ENCODE measurements at regions not wholly inside any gene's neighbourhood (a gene's known extent, or its start where the extent isn't known, plus 50 kb on each side); places are given as distances from the start of the nearest gene placed in this dataset.

DNA sequence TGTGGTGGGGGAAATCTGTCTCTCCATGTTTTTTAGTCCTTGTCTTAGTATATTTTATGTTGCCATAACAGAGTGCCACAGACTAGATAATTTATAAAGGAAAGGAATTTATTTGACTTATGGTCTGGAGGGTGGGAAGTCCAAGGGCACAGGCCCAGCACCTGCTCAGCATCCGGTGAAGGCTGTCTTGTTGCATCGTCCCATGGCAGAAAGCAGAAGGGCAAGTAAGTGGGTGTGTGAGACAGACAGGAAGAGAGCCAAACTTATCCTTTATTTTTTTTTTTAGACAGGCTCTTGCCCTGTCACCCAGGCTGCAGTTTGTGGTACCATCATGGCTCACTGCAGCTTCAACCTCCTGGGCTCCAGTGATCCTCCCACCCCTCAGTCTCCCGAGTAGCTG is 98.1 kb downstream of the HS1BP3 start:
- CTCF ChIA-PET (ENCODE audit: partially characterized antibody), result interaction anchor here (0.9 to 2.9 kb wide), 6 partner anchors 9 to 142 kb away, joined by 3 to 9 read pairs (median 4); no protein-coding TSS in a partner anchor
- WGBS, 2 experiments (ENCODE audit: extremely low coverage in 1 of 2, insufficient coverage in 1 of 2, insufficient read length in 1 of 2, insufficient replicate concordance in 2 of 2, low coverage in 1 of 2, low lambda C conversion rate in 2 of 2, missing lambda C conversion rate in 1 of 2), result 90% methylated on average over 3 of the region's 3 CpGs; no CpG with 5 or more reads in 1 of the 2 experiments
- H4K8ac ChIP-seq (ENCODE audit: extremely low read depth, insufficient read depth, low read length), result no peak overlapping the region
- H2BK120ac ChIP-seq (replicated peaks; ENCODE audit: low read depth, low read length), result no peak overlapping the region
- no peak overlapping the region for H3K4me2 ChIP-seq (ENCODE audit: insufficient read depth in 1 of 2, low read depth in 2 of 2, low read length in 2 of 2)
- no peak overlapping the region for H3K27ac ChIP-seq (ENCODE audit: low read depth, low read length)
- no peaks in the 10 kb centered on the region for H3K79me1 ChIP-seq (ENCODE audit: low read depth, low read length)
- H2BK12ac ChIP-seq (ENCODE audit: low read depth, low read length), result no peak overlapping the region
- H3K23ac ChIP-seq (ENCODE audit: insufficient read length), result no peak overlapping the region
- no peak overlapping the region for H2AK5ac ChIP-seq (ENCODE audit: low read depth, low read length)
- TF ChIP-seq SUZ12 (IDR thresholded peaks at IDR 0.05; ENCODE audit: low read length), result no peak
- TF ChIP-seq EGR1 (IDR thresholded peaks at IDR 0.05; ENCODE audit: borderline replicate concordance, low read depth, low read length), result no peak
- TF ChIP-seq SRF (IDR thresholded peaks at IDR 0.05; ENCODE audit: low read depth, low read length), result no peak
- no peak for TF ChIP-seq CBX8 (IDR thresholded peaks at IDR 0.05; ENCODE audit: borderline replicate concordance, low read depth, low read length)
- no peak for TF ChIP-seq CREB1 (IDR thresholded peaks at IDR 0.05)
- TF ChIP-seq, protein P1, sequence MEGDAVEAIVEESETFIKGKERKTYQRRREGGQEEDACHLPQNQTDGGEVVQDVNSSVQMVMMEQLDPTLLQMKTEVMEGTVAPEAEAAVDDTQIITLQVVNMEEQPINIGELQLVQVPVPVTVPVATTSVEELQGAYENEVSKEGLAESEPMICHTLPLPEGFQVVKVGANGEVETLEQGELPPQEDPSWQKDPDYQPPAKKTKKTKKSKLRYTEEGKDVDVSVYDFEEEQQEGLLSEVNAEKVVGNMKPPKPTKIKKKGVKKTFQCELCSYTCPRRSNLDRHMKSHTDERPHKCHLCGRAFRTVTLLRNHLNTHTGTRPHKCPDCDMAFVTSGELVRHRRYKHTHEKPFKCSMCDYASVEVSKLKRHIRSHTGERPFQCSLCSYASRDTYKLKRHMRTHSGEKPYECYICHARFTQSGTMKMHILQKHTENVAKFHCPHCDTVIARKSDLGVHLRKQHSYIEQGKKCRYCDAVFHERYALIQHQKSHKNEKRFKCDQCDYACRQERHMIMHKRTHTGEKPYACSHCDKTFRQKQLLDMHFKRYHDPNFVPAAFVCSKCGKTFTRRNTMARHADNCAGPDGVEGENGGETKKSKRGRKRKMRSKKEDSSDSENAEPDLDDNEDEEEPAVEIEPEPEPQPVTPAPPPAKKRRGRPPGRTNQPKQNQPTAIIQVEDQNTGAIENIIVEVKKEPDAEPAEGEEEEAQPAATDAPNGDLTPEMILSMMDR (IDR thresholded peaks at IDR 0.05; ENCODE audit: control extremely low read depth in 1 of 3, insufficient read depth in 1 of 3, low read depth in 1 of 3, low read length in 3 of 3), result no peak
- POLR2A ChIA-PET (ENCODE audit: partially characterized antibody), result no interaction called here
- H4K20me1 ChIP-seq (replicated peaks in 1 of 2; ENCODE audit: control insufficient read depth in 1 of 2, insufficient read depth in 2 of 2, low read length in 2 of 2), result no peaks in the 10 kb centered on the region
- H3K14ac ChIP-seq (ENCODE audit: insufficient read length), result no peak overlapping the region
- H2BK20ac ChIP-seq (ENCODE audit: low read length), result no peak overlapping the region
- no peak overlapping the region for H3K56ac ChIP-seq (replicated peaks; ENCODE audit: insufficient read length, low read depth, low read length)
- no peak overlapping the region for H4K91ac ChIP-seq (replicated peaks; ENCODE audit: insufficient read length, low read length)
- H3K4me1 ChIP-seq (replicated peaks in 1 of 4; ENCODE audit: control insufficient read depth in 3 of 4, insufficient read depth in 4 of 4, low read length in 3 of 4), result peaks cover 0 to 11% (median 5%) of the 10 kb centered on the region in 4 experiments; a peak in 5 of 7 replicates
- H3K9me3 ChIP-seq (ENCODE audit: insufficient read depth in 2 of 2, low read depth in 1 of 2, low read length in 1 of 2), result no peaks in the 10 kb centered on the region
- H2AFZ ChIP-seq (ENCODE audit: low read length), result no peak overlapping the region
- H3K9ac ChIP-seq (replicated peaks in 1 of 4; ENCODE audit: extremely low read depth in 1 of 4, low read depth in 3 of 4, low read length in 3 of 4), result no peak overlapping the region
- no peak overlapping the region for H3K18ac ChIP-seq (ENCODE audit: extremely low read depth, low read length)
- H3K27me3 ChIP-seq (replicated peaks in 1 of 4; ENCODE audit: control insufficient read depth in 3 of 4, extremely low read depth in 1 of 4, insufficient read depth in 3 of 4, low read length in 3 of 4), result no peaks in the 10 kb centered on the region; a peak in 1 of 7 replicates
- no peaks in the 10 kb centered on the region for H3K36me3 ChIP-seq (ENCODE audit: control insufficient read depth in 2 of 4, insufficient read depth in 4 of 4, low read length in 3 of 4)
- H4K5ac ChIP-seq (ENCODE audit: insufficient read length, low read depth, low read length), result no peak overlapping the region
- H2BK15ac ChIP-seq (ENCODE audit: low read length), result no peak overlapping the region
- FAIRE-seq (no peak), DNase-seq (ENCODE audit: low read depth in 1 of 2, low spot score in 2 of 2) (no peak)
- H3K23me2 ChIP-seq (ENCODE audit: low read depth, low read length), result no peaks in the 10 kb centered on the region
- H3K4ac ChIP-seq (replicated peaks; ENCODE audit: insufficient read length, low read depth, low read length), result no peak overlapping the region
- H3K79me2 ChIP-seq (ENCODE audit: control insufficient read depth in 1 of 2, insufficient read depth in 2 of 2, low read length in 2 of 2), result no peaks in the 10 kb centered on the region
- H2BK5ac ChIP-seq (ENCODE audit: low read depth, low read length), result no peak overlapping the region
- H3K4me3 ChIP-seq (ENCODE audit: extremely low read depth in 1 of 4, insufficient read depth in 2 of 4, low read depth in 3 of 4, low read length in 4 of 4), result no peak overlapping the region
